Ectodermal cell (in vitro differentiated cells): ENCODE measurements at regions not wholly inside any gene's neighbourhood (a gene's known extent, or its start where the extent isn't known, plus 50 kb on each side); places are given as distances from the start of the nearest gene placed in this dataset.

Experiments used
- H3K27ac ChIP-seq: 2 replicates; pipeline ENCODE4 v1.7.0; 2013; ENCODE audit warnings: mild to moderate bottlenecking, low read depth, low read length; ENCODE audit not compliant: insufficient read depth, poor library complexity, severe bottlenecking
- H3K27me3 ChIP-seq: 2 replicates; pipeline ENCODE4 v1.7.0; 2013; ENCODE audit warnings: mild to moderate bottlenecking, low read length; ENCODE audit not compliant: insufficient read depth, control insufficient read depth, poor library complexity, severe bottlenecking
- H3K36me3 ChIP-seq: one replicate; pipeline ENCODE4 v1.7.0; 2013; ENCODE audit warnings: low read length; ENCODE audit not compliant: control insufficient read depth, insufficient read depth
- H3K4me1 ChIP-seq: one replicate; pipeline ENCODE4 v1.7.0; 2013; ENCODE audit warnings: low read length; ENCODE audit not compliant: control insufficient read depth, insufficient read depth
- H3K4me3 ChIP-seq: 2 replicates; pipeline ENCODE4 v1.7.0; 2013; ENCODE audit warnings: low read depth, low read length, control low read depth; ENCODE audit not compliant: insufficient read depth
- H3K9me3 ChIP-seq: 2 replicates; pipeline ENCODE4 v1.7.0; 2013; ENCODE audit warnings: mild to moderate bottlenecking, low read length, moderate library complexity; ENCODE audit not compliant: control insufficient read depth
- WGBS, 2 experiments: methylation state at CpG; one replicate each; pipeline ENCODE4 v1.1.7; 2013; ENCODE audit warnings: missing lambda C conversion rate in 2 of 2; 5-methylcytosine and 5-hydroxymethylcytosine counted together

- 51 to 68% methylated on average over 2 of the region's 2 CpGs for WGBS, 2 experiments
- Histone ChIP-seq H3K36me3 (no peaks in the 10 kb centered on the region), H3K27me3 (no peaks in the 10 kb centered on the region), H3K9me3 (no peaks in the 10 kb centered on the region), H3K27ac (peak overlapping the region; percentile 79), H3K4me3 (no peak overlapping the region), H3K4me1 (peaks cover 10% of the 10 kb centered on the region)
Observed at GRCh38 chr12:33000016-33000415, 103.4 kb upstream of the PKP2 start.

DNA sequence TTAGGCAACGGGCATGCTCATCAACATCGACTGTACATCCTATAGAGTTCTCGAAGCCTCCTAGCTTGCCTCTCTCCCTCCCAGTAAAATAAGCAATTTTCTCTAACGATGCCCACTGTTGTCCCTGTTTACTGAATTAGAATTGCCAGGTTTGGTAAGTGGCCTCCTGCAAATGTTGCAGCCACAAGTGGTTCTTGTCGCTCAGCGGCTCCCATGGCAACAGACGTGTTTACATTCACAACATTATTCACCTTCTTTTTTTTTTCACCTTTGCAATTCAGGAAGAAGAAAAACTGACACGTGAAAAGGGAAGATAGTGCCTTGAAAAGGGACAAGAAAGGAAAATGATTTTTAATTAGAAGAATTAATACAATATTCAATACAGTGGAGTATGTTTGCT lies 100.9 kb upstream of the PKP2 start:
- H3K4me3 ChIP-seq, result no peak overlapping the region

DNA sequence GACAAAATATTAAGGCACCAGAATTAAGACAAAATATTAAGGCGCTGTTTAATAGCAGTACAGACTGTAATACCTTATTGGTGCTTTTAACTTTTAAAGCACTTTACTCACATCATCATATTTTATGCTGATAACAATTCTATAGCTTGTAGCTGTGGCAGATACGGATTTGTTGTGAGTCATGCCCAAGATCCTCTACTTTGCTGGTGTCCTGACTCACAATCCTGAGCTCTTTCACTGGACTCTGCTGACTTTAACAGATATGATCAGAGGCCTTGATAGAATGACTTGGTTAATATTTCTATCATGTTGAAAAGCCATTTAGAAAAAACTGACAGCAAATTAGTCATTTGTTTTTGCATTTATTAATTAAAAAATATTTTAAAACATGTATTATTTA lies 99.0 kb upstream of the PKP2 start:
- 92 to 100% methylated on average over 2 of the region's 2 CpGs for WGBS, 2 experiments
- Histone ChIP-seq H3K9me3 (no peaks in the 10 kb centered on the region), H3K4me1 (peaks cover 17% of the 10 kb centered on the region), H3K4me3 (no peak overlapping the region), H3K36me3 (no peaks in the 10 kb centered on the region), H3K27me3 (no peaks in the 10 kb centered on the region), H3K27ac (no peak overlapping the region)

More for the DNA sequence above, 100.9 kb upstream of the PKP2 start:
- Histone ChIP-seq H3K27me3 (no peaks in the 10 kb centered on the region), H3K9me3 (no peaks in the 10 kb centered on the region), H3K27ac (no peak overlapping the region), H3K4me1 (peaks cover 17% of the 10 kb centered on the region), H3K36me3 (no peaks in the 10 kb centered on the region)
- WGBS, 2 experiments, result 87 to 92% methylated on average over 7 of the region's 8 CpGs

GRCh38 chr12:32993404-32993803 lies 96.8 kb upstream of the PKP2 start:
- H3K4me3 ChIP-seq, result no peak overlapping the region
- H3K4me1 ChIP-seq, result peaks cover 15% of the 10 kb centered on the region
- H3K27ac ChIP-seq, result no peak overlapping the region
- H3K9me3 ChIP-seq, result no peaks in the 10 kb centered on the region
- no peaks in the 10 kb centered on the region for H3K27me3 ChIP-seq
- 85 to 93% methylated on average over 4 of the region's 4 CpGs for WGBS, 2 experiments
- no peaks in the 10 kb centered on the region for H3K36me3 ChIP-seq

DNA sequence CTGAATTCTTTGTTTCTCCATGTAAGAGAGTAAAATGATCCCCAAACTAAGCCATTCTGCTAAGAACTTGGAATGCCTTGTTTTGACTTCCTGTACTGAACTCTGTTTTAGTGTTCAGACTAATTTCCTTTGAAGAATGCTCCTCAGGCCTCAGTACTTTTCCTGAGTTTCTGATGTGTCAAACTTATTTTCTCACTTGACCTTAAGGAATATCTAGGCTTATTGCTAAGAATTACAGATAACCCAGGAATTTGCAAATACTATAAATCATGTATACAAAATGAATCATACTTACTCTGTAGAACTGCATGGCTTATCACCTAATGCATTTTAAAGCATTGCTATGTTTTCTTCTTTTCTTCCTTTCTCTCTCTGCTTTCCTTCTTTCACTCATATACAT lies 93.1 kb upstream of the PKP2 start:
- Histone ChIP-seq H3K4me3 (no peak overlapping the region), H3K36me3 (no peaks in the 10 kb centered on the region), H3K27ac (no peak overlapping the region), H3K4me1 (peaks cover 15% of the 10 kb centered on the region), H3K27me3 (no peaks in the 10 kb centered on the region), H3K9me3 (no peaks in the 10 kb centered on the region)

DNA sequence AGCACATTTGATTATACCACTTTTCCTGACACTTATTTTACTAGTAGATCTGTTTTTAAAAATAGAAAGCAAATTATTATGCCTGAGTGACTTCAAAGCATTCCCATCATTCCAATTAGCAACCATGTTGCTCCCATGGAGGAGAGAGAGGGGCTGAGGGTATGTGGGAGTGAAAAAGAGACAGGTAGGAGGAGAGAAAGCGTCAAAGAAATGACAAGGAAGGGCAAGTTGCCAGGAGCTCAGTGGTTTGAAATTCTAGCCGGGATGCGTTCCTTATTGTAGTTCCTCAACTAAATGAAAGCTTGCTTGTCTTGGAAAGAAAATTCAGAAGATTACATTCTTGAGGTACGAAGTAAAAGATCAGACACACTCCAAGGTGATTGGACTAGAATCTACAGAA lies 92.4 kb upstream of the PKP2 start:
- 71 to 75% methylated on average over 3 to 4 of the region's 4 CpGs for WGBS, 2 experiments
- no peaks in the 10 kb centered on the region for H3K36me3 ChIP-seq

DNA sequence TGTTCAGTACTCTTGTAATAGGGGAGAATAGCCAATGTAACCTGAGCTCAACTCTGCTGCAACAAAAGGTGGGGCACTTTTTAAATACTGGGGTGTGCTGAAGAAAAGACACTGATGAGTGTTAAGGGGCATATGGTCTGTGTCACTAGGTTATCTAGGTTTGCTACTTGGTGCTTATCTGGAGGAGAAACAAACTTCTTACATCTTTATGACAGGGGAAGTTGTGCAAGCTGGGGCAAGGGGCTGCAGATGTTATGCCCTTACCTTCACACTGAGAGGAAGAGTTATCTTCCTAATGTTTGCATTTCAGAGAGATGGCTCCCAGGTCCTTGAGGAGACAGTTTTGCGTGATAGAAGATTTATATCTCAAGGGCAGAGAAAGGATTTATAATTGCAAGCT lies 90.9 kb upstream of the PKP2 start:
- 93 to 94% methylated on average over 1 of the region's 1 CpG for WGBS, 2 experiments
- no peak overlapping the region for H3K27ac ChIP-seq
- no peak overlapping the region for H3K4me3 ChIP-seq
- no peaks in the 10 kb centered on the region for H3K9me3 ChIP-seq
- no peaks in the 10 kb centered on the region for H3K27me3 ChIP-seq
- peaks cover 9% of the 10 kb centered on the region for H3K4me1 ChIP-seq
- no peaks in the 10 kb centered on the region for H3K36me3 ChIP-seq

More for the DNA sequence above, 92.4 kb upstream of the PKP2 start:
- Histone ChIP-seq H3K9me3 (no peaks in the 10 kb centered on the region), H3K4me1 (peaks cover 12% of the 10 kb centered on the region), H3K27ac (no peak overlapping the region), H3K27me3 (no peaks in the 10 kb centered on the region), H3K4me3 (no peak overlapping the region)

GRCh38 chr12:32983968-32984367 lies 87.4 kb upstream of the PKP2 start:
- no peak overlapping the region for H3K4me3 ChIP-seq
- 84 to 85% methylated on average over 4 of the region's 4 CpGs for WGBS, 2 experiments
- no peaks in the 10 kb centered on the region for H3K27me3 ChIP-seq
- no peaks in the 10 kb centered on the region for H3K9me3 ChIP-seq
- no peak overlapping the region for H3K27ac ChIP-seq
- no peaks in the 10 kb centered on the region for H3K36me3 ChIP-seq
- no peaks in the 10 kb centered on the region for H3K4me1 ChIP-seq

GRCh38 chr12:32983332-32983731 lies 86.8 kb upstream of the PKP2 start:
- Histone ChIP-seq H3K27ac (no peak overlapping the region), H3K4me3 (no peak overlapping the region), H3K36me3 (no peaks in the 10 kb centered on the region), H3K4me1 (peaks cover 3% of the 10 kb centered on the region), H3K27me3 (no peaks in the 10 kb centered on the region), H3K9me3 (no peaks in the 10 kb centered on the region)
- WGBS, 2 experiments, result 90 to 94% methylated on average over 10 of the region's 10 CpGs

GRCh38 chr12:32981139-32981538 lies 84.6 kb upstream of the PKP2 start:
- H3K36me3 ChIP-seq, result no peaks in the 10 kb centered on the region
- no peaks in the 10 kb centered on the region for H3K9me3 ChIP-seq
- 97 to 100% methylated on average over 1 to 3 of the region's 4 CpGs for WGBS, 2 experiments
- H3K4me1 ChIP-seq, result peaks cover 11% of the 10 kb centered on the region
- H3K27ac ChIP-seq, result no peak overlapping the region
- no peak overlapping the region for H3K4me3 ChIP-seq
- H3K27me3 ChIP-seq, result no peaks in the 10 kb centered on the region

DNA sequence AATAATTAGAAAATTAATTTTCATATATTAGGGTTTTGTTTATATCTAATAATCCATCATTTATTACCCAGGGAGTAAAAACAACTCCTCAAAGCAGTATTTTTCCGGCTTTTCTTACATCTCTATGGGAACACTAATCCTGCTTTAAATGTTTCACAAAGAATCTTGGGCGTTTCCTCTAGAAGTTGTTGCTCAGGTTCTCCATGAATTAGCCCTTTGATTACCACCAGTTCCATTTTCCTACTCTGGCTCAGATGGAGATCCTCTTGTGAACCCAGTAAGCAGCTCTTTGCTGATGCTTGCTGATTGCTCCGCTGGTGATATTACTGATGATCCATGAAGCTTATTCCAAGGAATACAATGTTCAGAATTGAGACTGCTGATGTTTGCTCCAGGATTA lies 78.5 kb upstream of the PKP2 start:
- 93 to 94% methylated on average over 3 of the region's 3 CpGs for WGBS, 2 experiments
- no peaks in the 10 kb centered on the region for H3K27me3 ChIP-seq
- H3K27ac ChIP-seq, result no peak overlapping the region
- no peaks in the 10 kb centered on the region for H3K9me3 ChIP-seq
- no peaks in the 10 kb centered on the region for H3K36me3 ChIP-seq
- H3K4me1 ChIP-seq, result peaks cover 11% of the 10 kb centered on the region
- H3K4me3 ChIP-seq, result no peak overlapping the region
